Renal cortical epithelial cell (primary cell): ENCODE measurements at regions not wholly inside any gene's neighbourhood (a gene's known extent, or its start where the extent isn't known, plus 50 kb on each side); places are given as distances from the start of the nearest gene placed in this dataset.

Experiments used
- DNase-seq: peaks from one replicate; pipeline ENCODE4 v3.0.0-alpha.2; 2011; ENCODE audit warnings: low read depth

GRCh38 chr14:56745097-56745496, 65.2 kb downstream of the OTX2 start:
- no peak for DNase-seq

GRCh38 chr14:56744016-56744415, 66.3 kb downstream of the OTX2 start:
- no peak for DNase-seq

GRCh38 chr14:56742391-56742878, 67.8 kb downstream of the OTX2 start:
- no peak for DNase-seq

DNA sequence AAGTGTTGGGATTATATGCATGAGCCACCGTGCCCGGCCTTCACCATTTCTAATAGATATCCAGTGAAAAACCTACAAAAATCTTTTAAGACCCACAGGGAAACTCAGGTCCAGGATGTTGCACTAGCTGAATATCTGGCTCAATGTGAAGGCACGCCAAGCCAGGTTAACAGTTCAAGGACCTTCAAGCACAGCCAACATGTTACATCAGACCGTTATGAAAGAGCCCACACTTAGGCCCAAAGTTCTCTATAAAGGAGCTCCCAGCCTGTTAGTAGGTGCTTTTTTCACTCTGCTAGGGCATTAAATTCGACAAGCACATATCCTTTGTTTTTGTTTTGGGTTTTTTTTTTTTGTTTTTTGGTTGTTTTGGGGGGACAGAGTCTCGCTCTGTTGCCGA, 69.0 kb downstream of the OTX2 start:
- DNase-seq: no peak

DNA sequence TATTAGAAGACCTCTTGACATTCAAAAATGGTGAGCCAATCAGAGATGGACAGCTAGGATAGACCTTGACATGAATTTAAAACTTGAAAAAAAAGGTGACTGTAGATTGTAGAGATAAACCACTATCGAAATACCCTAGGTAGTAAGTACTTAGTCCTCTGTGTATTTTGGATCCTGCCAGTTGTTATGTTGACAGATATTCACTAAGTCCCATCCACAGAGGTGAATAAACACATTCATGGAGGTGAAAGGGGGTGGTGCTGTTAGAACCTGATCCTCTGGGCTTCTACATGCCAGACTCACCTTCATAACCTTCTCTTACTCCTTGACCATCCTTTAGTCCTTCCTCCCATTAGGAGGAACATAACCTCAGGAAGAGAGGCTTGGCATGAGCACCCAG, 72.3 kb downstream of the OTX2 start:
- no peak for DNase-seq

- no peak for DNase-seq
Observed at GRCh38 chr14:56733396-56733795, 76.9 kb downstream of the OTX2 start.

GRCh38 chr14:56731187-56731586, 79.1 kb downstream of the OTX2 start:
- DNase-seq: no peak

- no peak for DNase-seq
Observed at GRCh38 chr14:56730538-56731145, 79.6 kb downstream of the OTX2 start.

- DNase-seq: no peak
Observed at GRCh38 chr14:56724013-56724412, 86.3 kb downstream of the OTX2 start.

DNA sequence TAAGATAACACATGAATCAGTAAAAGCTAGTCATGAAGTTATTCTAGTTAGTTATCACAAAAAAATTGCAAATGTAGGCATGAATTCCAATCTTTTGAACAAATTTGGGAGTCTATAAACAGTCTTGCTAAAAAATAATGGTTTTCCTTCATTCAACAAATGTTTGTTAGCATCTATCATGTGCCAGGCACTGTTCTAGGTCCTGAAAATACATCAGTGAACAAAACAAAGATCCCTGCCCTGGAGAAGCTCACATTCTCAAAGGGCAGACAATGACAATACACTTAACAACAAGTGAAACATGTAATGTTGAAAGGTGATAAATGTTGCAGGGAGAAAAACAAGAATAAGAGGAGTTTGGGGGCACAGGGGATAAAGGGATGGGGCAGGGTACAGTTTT, 86.9 kb downstream of the OTX2 start:
- DNase-seq: no peak

- DNase-seq: peak; percentile 79
Observed at GRCh38 chr14:56720703-56721460, 89.4 kb downstream of the OTX2 start.

GRCh38 chr14:56718312-56718711, 92.0 kb downstream of the OTX2 start:
- DNase-seq: no peak

GRCh38 chr14:56716705-56717104, 93.6 kb downstream of the OTX2 start:
- DNase-seq: no peak

- no peak for DNase-seq
Observed at GRCh38 chr14:56715938-56716337, 94.3 kb downstream of the OTX2 start.

DNA sequence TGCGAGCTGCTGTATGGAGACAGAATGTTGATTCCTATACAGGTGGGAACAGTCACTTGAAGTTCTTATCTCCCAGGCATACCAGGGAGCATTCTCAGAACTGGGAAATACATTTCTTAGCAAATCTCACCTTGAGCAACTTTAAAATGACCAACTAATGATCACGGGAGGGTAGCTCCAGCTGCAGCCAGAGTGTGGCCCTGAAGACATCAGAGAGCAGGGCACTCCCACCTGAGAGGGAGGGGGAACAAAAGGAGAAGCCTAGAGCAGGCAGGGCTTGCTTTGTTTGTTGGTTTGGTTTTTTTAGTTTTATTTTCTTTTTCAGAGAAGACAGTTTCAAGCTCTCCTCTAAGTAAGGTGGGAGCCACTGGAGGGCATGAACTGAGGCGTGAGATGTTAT, 101.1 kb downstream of the OTX2 start:
- DNase-seq: no peak

DNA sequence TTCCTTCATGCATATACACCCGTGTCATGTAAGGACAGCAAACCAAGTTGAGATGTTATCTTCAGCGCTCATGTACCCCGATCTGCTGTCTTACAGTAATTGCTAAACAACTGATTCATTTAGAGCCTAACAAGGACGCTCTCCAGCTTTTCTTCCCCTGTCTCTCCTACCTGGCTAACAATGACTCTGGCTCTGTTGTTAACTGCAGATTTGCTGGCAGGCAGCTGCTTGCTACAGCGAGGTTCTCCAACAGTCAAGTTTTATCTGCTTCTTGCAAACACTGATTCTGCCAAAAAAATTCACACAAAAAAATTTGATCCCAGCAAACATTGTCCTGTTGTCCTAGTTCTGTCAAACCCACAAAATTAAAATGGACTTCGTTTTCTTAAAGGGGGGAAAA, 101.6 kb downstream of the OTX2 start:
- no peak for DNase-seq

- no peak for DNase-seq
Observed at GRCh38 chr14:56703947-56704346, 106.3 kb downstream of the OTX2 start.

DNA sequence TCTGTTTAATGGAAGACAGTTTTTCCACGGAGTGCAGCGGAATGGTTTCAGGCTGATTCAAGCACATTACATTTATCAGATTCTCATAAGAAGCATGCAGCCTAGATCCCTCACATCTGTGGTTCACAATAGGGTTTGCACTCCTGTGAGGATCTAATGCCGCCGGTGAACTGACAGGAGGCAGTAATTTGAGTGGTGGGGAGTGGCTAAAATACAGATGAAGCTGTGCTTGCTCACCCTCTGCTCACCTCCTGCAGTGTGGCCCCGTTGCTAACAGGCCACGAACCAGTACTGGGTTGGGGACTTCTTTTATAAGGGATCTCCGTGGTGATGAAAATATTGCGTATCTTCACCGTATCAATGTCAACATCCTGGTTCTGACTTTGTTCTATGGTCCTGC, 107.8 kb downstream of the OTX2 start:
- DNase-seq: no peak
